ENCODE measurements at regions not wholly inside any gene's neighbourhood (a gene's known extent, or its start where the extent isn't known, plus 50 kb on each side); places are given as distances from the start of the nearest gene placed in this dataset.

GRCh38 chr18:71028285-71028762, 739.5 kb downstream of the SOCS6 start:
- no peaks in the 10 kb centered on the region for H3K27me3 ChIP-seq (ENCODE audit: control insufficient read depth, insufficient read depth, low read length)
- no peak for FAIRE-seq
- no peak for DNase-seq (ENCODE audit: low read depth)

GRCh38 chr18:71027531-71027930, 738.7 kb downstream of the SOCS6 start:
- Histone ChIP-seq H3K27me3 (ENCODE audit: control insufficient read depth, insufficient read depth, low read length) (no peaks in the 10 kb centered on the region), H3K4me3 (ENCODE audit: low read depth, low read length) (no peak overlapping the region), H3K36me3 (ENCODE audit: control insufficient read depth, insufficient read depth, low read length) (no peaks in the 10 kb centered on the region)
- DNase-seq (ENCODE audit: low read depth) (no peak), FAIRE-seq (no peak)
- TF ChIP-seq CTCF (IDR thresholded peaks at IDR 0.05; ENCODE audit: insufficient read depth, low read length, severe bottlenecking) = no peak

More at GRCh38 chr18:71028285-71028762, 739.5 kb downstream of the SOCS6 start:
- no peaks in the 10 kb centered on the region for H3K36me3 ChIP-seq (ENCODE audit: control insufficient read depth, insufficient read depth, low read length)
- H3K4me3 ChIP-seq (ENCODE audit: low read depth, low read length) = no peak overlapping the region
- TF ChIP-seq CTCF (IDR thresholded peaks at IDR 0.05; ENCODE audit: insufficient read depth, low read length, severe bottlenecking) = no peak

- no peaks in the 10 kb centered on the region for H3K27me3 ChIP-seq (ENCODE audit: control insufficient read depth, insufficient read depth, low read length)
- FAIRE-seq = no peak
- no peak for TF ChIP-seq CTCF (IDR thresholded peaks at IDR 0.05; ENCODE audit: insufficient read depth, low read length, severe bottlenecking)
Observed at GRCh38 chr18:71025505-71026225, 736.8 kb downstream of the SOCS6 start.

GRCh38 chr18:71022389-71022788, 733.5 kb downstream of the SOCS6 start:
- Histone ChIP-seq H3K4me3 (ENCODE audit: low read depth, low read length) (no peak overlapping the region), H3K36me3 (ENCODE audit: control insufficient read depth, insufficient read depth, low read length) (no peaks in the 10 kb centered on the region), H3K27me3 (ENCODE audit: control insufficient read depth, insufficient read depth, low read length) (no peaks in the 10 kb centered on the region)
- no peak for FAIRE-seq
- no peak for DNase-seq (ENCODE audit: low read depth)
- no peak for TF ChIP-seq CTCF (IDR thresholded peaks at IDR 0.05; ENCODE audit: insufficient read depth, low read length, severe bottlenecking)

More at GRCh38 chr18:71025505-71026225, 736.8 kb downstream of the SOCS6 start:
- Histone ChIP-seq H3K4me3 (ENCODE audit: low read depth, low read length) (no peak overlapping the region), H3K36me3 (ENCODE audit: control insufficient read depth, insufficient read depth, low read length) (no peaks in the 10 kb centered on the region)
- DNase-seq (ENCODE audit: low read depth) = no peak

GRCh38 chr18:71021030-71021362, 732.2 kb downstream of the SOCS6 start:
- DNase-seq (ENCODE audit: low read depth) (no peak), FAIRE-seq (no peak)
- H3K36me3 ChIP-seq (ENCODE audit: control insufficient read depth, insufficient read depth, low read length) = no peaks in the 10 kb centered on the region
- H3K27me3 ChIP-seq (ENCODE audit: control insufficient read depth, insufficient read depth, low read length) = no peaks in the 10 kb centered on the region
- no peak for TF ChIP-seq CTCF (IDR thresholded peaks at IDR 0.05; ENCODE audit: insufficient read depth, low read length, severe bottlenecking)
- H3K4me3 ChIP-seq (ENCODE audit: low read depth, low read length) = no peak overlapping the region
